Germinal center (tissue), 1 donor: ENCODE measurements at regions not wholly inside any gene's neighbourhood (a gene's known extent, or its start where the extent isn't known, plus 50 kb on each side); places are given as distances from the start of the nearest gene placed in this dataset.

Experiments
- DNase-seq: peaks from one replicate; pipeline ENCODE4 v3.0.0; 2012; ENCODE audit warnings: mixed read lengths, low spot score

DNA sequence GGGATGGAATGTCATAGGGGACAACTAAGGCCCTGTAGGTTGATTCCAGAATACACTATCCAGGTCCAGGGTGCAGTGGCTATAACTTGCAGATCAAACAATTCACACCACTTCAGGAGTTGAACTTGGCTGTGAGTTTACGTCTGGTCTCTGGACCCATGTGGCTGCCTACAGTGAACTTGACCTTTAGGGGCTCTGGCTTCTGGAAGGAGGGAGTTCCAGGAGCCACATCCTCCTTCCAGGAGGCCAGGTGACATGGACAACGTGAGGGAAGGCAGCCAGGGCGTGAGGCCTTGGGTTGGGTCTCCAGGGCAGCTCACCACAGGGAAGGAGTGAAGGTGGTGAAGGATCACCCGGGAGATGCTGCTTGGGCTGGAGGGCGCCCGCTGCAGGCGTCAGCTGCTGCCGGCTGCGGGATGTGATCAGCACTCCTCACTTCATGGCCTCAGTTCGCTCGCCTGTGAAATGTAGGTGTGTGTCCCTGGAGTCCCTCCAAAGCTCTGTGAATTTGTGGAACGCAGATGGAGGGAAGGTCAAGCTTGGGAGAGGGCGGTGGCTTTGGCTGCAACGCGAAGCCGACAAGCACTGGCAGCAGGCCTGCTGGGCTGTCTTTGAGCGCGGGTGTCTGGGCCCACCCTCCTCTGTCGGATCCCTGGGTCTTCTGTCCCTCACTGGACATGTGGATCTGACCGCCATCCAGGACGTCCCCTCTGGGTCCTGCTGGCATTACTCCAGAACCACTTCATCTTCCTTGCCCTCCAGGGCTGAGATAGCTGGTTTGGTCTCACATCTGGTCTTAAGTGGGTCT is 146.5 kb downstream of the GLI2 start:
- no peak for DNase-seq

DNA sequence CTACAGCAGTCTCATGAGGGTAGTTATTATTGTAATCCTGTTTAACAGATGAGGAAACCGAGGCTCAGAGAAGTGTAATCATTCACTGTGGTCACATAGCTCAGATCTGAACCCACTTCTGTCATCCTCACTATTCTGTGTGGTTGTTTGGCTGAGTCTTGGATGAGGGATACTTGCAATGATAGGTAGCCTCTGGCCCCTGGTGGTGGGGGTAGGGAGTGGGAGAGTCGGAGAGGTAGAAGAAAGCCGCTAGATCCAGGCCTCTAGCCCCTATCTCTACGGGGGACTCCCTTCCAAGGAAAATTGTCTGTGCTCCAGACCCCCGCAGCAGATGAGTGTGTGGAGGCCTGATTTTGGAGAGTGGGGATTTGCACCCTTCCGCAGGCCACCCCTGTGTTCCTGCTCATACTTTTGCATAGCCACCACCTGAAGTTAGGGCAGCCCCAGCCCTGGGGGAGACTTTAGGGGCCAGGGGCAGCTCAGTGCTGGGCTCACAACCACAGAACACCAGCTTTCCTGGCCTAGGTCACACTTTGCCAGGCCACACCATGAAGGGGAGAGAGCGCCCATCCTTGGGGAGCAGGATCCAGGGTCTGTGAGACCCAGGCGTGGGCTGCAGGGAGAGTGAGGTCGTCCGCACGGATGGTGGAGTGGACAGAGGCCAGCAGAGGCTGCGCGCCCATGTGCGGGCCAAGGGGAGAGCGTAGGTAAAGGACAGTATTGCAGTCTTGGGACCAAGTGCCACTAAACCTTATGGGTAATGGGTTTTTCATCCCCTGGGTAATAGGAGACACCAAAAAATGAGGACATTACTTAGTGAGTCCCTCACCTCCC is 148.2 kb downstream of the GLI2 start:
- DNase-seq: no peak

DNA sequence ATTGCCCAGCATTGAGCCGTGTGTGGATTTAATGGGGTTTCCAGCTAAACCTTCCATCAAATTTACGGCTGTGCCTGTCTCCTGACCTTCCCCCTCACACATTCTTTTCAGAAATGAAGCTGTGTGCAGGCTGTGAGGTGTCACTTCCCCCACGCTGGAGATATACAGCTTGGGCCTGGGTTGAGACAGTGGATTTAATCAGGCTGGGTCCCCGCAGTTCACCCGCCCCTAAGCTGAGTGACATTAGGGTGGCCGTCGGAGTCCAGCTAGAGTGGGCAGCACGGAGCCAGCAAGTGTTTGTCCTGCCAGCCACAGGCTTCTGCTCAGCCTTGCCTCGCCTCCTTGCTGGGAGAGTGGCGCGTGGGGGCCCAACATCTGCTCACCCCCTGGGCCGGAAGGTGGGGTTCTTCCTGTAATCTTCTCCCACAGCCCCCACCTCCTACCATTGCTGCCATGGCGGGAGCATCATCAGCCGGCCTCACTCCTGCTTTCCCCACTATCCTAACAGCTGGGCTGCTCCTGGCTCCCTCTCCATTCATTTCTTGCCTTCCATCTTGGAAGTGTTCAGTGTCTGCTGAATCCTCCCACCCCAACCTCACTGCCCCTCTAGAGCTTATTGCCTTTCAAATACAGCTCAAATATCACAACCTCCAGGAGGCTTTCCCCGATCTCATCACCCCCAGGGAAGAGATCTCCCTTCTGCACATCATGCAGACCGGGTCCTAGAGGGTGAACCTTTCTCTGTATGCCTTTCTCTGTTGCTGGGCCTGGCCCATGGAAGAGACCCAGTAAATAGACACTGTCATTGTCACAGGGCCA is 149.0 kb downstream of the GLI2 start:
- DNase-seq: no peak

DNA sequence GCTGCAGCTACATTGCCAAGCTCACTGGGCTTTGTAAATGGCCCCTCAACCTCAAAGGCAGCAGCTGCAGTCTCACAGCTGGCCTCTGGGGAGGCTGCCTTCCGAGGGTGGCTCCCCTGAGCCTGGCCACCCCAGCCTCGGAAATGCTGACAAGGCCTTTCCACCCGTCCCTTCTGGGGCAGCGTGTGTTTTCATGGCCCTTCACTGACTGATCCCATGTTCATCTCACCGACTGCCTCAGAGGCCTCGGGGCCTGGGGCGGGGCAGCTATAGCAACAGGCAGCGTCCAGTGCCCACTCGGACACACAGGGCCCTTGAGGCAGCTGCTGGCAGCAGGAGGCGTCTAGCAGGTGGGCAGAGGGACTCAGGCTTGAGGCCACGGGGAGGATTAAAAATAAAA is 149.7 kb downstream of the GLI2 start:
- no peak for DNase-seq

DNA sequence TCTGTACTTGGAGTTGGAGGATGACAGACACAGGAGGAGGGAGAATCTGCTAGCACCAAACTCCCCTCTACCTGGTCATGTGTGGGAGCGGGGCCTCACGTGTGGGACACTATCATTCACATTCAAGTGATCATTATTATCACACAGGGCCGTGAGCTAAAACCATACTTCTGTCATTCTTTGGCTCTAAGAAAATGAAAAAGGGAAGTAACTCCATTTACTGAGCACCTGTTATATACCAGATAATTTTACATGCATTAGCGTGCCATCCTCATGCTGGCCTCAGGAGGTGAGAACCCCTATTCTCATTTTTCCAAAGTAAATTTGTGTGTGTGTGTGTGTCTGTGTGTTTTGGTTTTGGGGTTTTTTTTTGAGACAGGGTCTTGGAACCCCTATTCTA is 150.1 kb downstream of the GLI2 start:
- no peak for DNase-seq

DNA sequence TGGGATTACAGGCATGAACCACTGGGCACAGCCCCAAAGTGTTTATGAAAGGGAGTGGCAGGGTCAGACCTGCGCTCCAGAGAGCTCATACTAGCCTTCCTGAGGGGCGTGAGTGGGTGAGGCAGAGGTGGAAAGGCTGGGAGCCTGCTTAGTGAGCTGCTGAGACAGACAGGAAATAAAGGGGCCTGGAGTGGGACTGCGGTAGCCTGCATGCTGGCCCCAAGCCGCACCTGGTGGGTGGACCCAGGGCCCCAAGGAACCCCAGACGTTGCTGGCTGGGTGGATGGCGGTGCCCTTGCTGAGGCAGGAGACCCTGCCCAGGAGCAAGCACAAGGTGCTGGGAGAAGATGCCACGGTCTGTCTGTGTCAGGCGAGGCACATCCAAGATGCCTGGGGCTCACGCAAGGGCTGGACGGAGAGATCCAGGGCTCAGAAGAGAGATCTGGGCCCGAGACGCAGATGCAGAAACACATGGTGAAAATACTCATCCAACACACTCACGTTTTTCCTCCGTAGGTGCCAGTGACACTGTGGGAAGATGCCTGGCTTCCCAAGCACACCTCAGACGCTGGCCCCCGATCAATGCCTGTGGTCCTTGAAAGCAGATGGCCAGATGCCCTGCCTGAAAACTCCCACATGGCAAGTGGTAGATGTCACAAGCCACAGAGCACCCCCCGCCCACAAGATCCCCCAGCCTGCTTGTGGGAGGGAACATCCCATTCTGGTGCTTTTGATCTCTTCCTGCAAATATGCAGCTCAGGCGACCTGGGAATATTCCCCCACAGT is 151.1 kb downstream of the GLI2 start:
- DNase-seq: no peak

DNA sequence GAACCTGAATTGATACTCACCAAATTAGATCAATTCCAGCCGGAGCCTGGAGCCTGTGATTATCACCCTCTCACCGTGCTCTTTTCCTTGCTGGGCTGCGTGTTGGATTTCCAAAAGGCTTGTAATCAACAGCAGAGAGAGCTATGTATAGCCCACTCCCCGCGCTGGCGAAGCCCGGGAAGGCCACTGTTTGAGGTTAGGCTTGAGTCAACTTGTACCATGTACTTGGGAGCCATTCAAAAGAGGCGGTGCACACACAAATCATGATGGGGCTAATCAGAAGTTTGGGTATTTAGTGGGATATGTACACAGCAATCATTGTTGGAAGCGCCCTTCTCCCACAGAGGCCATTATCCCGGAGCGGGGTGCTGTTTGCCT is 151.6 kb downstream of the GLI2 start:
- DNase-seq: no peak

DNA sequence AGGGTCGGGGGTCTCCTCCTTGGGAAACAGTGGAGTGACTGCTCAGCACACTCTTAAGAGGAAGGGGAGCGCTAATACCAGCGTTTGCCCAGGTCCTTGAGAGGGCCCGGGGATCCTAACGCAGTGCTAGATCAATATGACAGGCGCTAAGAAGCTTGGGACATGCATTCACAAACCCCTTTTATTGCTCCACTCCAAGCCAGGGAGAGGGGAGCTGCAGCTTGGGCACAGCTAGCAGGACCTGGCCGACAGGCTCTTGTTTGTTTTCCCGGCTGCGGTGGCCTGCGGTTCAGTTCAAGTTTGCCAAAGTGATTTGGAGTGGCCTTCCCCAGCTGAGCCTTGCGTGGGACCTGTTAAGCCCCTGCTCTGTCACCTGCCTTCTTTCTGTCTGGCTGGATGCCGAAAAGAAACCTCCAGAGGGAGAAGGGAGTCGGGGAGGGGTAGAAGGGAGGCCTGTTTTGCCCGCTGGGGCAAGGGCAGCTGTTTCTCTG is 152.1 kb downstream of the GLI2 start:
- DNase-seq: no peak

DNA sequence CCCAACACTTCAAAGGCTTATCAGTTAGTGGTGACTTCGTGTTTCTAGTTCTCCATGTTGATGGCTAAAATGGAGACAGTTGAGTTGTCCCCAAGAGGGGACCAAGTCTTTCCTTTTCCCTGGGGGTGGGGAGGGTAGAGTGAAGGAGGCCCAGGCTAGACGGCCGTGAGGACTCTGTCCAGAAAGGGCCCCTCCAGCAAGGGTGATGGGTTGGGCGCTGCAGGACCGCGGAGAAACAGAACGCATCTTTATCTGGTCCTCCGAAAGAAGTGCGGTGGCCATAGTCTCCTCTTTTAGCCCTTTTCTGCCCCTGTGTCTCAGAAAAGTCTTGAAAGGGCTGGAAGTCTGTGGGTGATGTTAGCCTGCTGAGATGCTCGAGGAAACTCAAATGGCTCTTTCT is 153.2 kb downstream of the GLI2 start:
- DNase-seq: no peak

DNA sequence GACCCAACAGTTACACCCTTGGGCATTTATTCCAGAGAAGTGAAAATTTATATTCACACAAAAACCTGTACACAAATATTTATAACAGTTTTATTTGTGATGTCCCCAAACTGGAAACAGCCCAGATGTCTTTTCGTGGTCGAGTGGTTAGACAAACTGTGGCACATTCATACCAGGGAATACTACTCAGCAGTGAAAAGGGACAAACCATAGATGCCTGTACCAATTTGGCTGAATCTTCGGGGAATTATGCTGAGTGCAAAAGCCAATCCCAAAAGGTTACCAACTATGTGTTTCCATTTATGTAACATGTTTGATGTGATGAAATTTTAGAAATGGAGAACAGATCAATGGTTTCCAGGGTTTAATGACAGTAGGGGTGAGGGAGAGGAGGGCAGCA is 154.3 kb downstream of the GLI2 start:
- no peak for DNase-seq

DNA sequence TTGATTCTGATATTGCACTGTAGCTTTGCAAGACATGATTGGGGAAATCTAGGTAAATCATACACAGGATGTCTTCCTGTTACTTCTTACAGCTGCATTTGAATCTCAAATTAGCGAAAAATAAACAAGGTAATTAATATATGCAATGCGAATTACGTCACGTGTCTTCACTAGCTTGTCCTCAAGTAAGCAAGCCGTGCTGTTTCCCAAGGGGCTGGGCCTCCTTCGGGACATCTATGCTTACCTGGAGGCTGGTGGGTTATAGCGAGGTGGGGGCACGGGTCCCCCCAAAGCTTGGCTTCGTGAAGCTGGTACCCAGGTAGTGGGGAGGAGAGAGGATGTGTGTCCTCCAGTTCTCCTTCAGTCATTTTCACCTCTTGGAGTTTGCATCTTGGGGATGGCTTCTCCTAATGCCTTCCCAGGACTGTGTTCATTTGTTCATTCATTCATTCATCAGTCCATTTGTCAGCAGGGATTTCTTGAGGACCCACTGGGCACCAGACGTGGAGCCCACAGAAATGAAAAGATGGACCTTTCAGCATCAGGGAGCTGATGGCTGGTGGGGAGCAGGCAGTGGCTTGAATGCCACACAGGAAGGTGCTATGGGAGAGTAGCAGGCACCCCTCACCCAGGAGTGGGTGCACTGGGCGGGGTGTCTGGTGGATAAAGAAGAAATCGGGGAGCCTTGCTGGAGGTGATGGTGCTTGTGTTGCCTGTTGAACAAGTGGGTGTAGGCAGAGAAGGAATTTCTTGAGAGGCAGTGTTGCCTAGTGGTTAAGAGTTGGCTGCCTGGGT is 155.1 kb downstream of the GLI2 start:
- no peak for DNase-seq

DNA sequence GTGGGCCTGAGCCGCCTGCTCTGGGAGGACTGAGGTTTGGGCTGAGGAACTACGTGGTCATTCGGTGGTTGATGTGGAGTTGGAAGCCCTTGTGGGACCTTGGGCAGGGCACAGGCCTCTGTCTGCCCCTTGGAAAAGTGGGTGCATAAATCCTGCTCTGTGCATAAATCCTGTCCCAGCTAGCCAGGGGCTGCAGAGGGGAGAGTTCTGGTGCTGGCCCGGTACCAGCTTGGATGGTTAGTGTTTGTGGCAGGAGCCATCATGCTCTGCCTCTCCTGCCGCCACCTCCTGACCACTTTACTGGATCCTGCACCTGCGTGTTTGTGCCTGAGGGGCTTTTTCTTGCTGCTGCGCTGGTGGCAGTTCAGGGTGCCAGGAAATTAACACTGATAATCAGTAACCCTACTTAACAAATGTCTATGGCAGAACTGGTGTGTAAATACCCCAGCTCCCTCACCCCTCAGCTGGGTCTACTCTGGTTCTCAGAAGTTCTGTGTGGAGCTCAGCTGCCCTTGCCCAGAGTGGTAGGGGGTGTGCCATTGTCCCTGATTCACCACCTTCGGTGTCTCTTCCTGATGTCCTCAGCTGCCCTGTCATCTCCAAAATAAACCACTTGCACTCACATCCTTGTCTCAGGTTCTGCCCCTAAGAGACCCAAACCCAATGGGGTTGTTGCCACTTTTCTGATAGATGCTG is 156.8 kb downstream of the GLI2 start:
- no peak for DNase-seq

DNA sequence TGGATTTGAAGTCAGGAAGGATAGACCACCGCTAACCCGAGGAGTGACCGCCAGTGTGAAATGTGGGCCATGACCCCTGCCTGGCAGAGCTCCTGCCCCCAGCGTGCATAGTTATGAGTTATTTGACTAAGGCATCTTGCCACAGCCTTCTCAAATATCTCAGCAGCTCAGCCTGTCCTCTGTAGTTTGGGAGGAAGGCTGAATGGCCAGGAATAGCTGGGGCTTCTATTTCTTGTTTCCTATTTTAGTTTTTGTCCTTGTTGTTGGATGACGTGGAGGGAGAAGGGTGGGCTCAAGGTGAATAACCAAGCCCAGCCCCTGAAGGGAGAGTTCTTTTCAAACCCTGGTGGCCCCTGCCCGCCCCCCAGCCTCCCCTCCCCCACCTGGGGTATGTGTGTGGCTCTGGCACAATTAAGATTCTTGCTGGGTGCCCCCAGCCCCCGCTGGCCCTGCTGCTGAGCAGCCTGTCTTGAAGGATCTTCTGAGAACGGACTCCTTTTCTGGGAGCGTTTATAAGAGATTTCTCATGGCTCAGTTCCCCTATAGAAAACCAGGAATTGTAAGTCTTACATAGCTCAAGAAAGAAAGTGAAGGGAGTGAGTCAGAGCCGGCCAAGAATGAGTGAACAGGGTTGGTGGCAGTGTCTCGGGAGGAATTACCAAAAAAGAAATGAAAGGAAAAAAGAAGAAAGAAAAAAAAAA is 157.4 kb downstream of the GLI2 start:
- no peak for DNase-seq

DNA sequence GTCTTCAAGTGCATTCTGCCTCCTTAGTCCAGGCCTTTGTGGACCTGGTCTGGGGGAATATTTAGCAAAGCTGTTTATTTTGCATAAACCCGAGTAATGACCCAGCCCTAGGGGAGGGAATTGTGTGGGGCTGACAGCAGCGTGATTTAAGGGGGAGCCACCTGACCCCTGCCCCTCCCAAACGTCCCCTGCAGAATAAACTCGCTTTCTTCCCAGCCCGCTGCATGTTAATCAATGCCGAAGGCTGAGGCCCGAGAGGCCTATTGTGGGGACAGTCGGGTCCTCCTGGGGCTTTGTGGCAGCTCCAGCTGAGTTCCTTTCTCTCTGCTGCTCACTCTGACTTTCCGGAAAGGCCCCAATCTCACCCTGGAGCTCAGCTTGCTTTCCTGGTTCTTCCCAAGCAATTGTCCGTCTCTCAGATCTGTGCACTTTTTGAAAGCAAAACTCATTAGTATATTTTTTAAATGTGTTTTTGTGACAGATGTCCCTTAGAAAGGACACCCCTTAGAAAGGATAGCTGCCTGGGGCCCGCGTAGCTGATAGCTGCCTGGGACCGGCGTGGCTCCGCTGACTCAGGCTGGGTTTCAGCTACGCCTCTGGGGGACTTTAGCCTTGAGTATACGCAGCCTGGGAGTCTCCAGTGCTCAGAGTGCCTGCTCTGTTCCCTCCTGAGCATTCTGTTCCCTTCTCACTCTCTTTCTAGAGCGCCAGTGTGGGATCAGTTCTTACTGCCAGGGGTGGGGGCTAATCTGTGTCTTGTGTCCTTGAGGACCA is 158.3 kb downstream of the GLI2 start:
- DNase-seq: no peak

DNA sequence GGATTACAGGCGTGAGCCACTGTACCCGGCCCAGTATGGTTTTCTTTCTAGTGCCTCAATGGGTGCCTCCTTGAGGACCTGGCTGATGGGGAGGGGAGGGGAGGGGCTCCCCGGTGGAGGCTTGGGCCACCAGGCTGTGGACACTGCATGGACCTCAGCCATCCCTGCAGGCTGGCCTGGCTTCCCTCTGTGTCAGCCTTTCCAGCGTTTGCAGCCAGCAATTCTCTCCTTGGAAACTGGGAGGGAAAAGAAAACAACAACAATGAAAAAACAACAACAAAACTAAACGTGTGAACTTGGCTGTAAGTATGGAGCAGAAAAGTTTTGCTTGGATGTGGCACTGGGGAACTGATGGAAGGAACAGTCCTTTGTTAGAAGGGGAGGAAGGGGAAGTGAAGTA is 159.3 kb downstream of the GLI2 start:
- no peak for DNase-seq

DNA sequence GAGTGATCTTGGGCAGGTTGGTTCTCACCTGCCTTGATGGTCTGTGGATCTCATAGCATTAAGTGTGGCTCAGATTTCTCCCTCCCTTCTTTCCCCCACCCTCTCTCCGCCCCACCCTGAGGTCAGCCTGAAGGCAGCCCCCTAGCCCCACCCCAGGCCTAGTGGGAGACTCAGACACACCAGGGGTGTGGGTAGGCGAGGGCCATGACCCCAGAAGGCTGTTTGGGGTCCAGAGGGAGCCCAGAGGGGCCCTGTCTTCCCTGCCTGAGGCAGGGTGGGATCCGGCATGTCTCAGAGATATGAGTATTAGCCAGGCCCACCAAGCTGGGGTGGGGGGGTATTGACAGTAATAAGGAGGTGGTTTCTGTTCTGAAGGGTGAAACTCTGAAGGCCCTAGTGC is 160.5 kb downstream of the GLI2 start:
- DNase-seq: no peak

DNA sequence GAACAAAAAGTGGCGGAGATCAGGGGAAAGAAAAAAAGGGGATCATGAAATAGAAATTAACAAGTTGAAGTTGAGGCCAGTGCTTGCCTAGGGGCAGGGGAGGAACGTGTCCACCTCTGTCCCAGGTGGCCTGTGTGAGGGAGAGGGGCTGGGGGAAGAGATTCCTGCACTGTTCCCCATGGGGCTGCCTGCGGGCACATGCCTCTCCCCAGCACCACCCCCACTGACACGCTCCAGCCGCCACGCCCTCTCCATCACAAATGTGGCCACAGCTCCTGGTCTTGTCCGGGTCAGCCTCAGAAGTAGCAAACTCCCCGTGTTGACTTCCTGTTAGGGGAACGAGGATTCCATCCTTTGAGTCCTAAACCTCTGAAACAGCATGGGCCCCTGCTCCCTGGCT is 161.2 kb downstream of the GLI2 start:
- DNase-seq: no peak

DNA sequence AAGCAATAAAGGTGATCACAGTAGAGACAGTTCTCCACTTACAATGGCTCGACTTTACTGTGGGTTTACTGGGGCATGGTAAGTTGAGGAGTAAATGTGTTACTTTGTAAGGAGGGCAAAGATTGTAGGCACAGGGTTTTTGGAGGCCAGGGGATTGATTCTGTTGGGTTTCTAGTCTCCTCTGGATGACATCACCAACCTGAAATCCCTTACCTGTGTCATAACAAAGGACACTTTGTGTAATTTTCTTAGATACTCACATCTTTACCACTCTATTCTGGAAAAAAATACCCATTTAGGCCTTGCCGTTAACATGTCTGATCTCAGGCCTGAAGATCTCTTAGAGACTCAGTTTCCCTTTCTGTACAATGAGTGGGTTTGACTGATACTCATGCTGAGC is 161.7 kb downstream of the GLI2 start:
- DNase-seq: no peak

DNA sequence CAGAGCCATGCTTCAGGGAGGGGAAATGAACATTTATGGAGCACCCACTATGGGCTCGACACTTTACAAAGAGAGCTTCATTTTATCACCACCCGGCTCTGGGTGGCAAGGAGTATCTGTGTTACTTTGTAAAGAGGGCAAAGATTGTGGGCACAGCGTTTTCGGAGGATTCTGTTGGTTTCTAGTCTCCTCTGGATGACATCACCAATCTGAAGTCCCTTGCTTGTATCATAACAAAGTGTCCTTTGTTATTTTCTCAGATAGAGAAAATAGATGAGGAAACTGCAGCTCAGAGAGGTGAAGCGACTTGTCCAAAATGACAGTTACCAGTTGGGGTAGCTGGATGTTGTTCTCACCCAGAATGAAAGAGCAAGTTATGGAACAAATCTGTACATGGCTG is 162.8 kb downstream of the GLI2 start:
- no peak for DNase-seq
